Panc1 (cell line): ENCODE measurements at regions not wholly inside any gene's neighbourhood (a gene's known extent, or its start where the extent isn't known, plus 50 kb on each side); places are given as distances from the start of the nearest gene placed in this dataset.

Experiments used
- ATAC-seq: fragments of 200-7000 bp; cut with Tn5 transposase; 2 replicates; pipeline ENCODE4 v1.9.1; 2020; ENCODE audit warnings: mild to moderate bottlenecking, moderate library complexity
- BruUV-seq: library from RNA; stranded (reverse); fragments of 400-500 nt; replicated peaks from 2 replicates; lab custom pipeline; 2021; lab: Mats Ljungman, UMichigan
- CTCF ChIA-PET: fragments of 300-600 bp; sonication (Branson Sonifier 250); formaldehyde crosslinking; loops from one replicate; lab custom pipeline; 2022; ENCODE audit warnings: antibody characterized with exemption; lab: Charles Lee
- POLR2A ChIA-PET: fragments of 300-600 bp; sonication (Branson Sonifier 250); formaldehyde crosslinking; loops from one replicate; lab custom pipeline; 2022; ENCODE audit warnings: antibody characterized with exemption; lab: Charles Lee
- DNase-seq: peaks from one replicate; pipeline ENCODE4 v3.0.0-alpha.2; 2010; ENCODE audit warnings: low read depth, low spot score
- H3K27ac ChIP-seq: 2 replicates; pipeline ENCODE4 v1.5.1; 2011; ENCODE audit warnings: mild to moderate bottlenecking, low read length, inconsistent platforms
- H3K27me3 ChIP-seq: fragments of 200-500 bp; sonication (Bioruptor generic); 2 replicates; pipeline ENCODE4 v1.6.0; 2014; ENCODE audit warnings: low read length, inconsistent platforms; ENCODE audit not compliant: control insufficient read depth, insufficient read depth
- H3K36me3 ChIP-seq: fragments of 200-500 bp; sonication (Bioruptor generic); 2 replicates; pipeline ENCODE4 v1.5.1; 2014; ENCODE audit warnings: inconsistent platforms, mild to moderate bottlenecking, low read length, moderate library complexity; ENCODE audit not compliant: control insufficient read depth, insufficient read depth
- H3K4me1 ChIP-seq: 2 replicates; pipeline ENCODE4 v1.5.1; 2011; ENCODE audit warnings: inconsistent platforms, mild to moderate bottlenecking, low read length, moderate library complexity; ENCODE audit not compliant: control insufficient read depth, insufficient read depth
- H3K4me3 ChIP-seq, 2 experiments: 2 replicates each; pipeline ENCODE4 v1.5.1; 2011 to 2012; ENCODE audit warnings: low read depth in 2 of 2, low read length in 2 of 2, mild to moderate bottlenecking in 2 of 2, inconsistent platforms in 1 of 2, moderate library complexity in 1 of 2
- H3K9me3 ChIP-seq: fragments of 200-500 bp; sonication (Bioruptor generic); 2 replicates; pipeline ENCODE4 v1.5.1; 2014; ENCODE audit warnings: low read depth, mild to moderate bottlenecking, inconsistent platforms, low read length, moderate library complexity; ENCODE audit not compliant: control insufficient read depth, insufficient read depth
- POLR2AphosphoS5 ChIP-seq: IDR thresholded peaks from 2 replicates; pipeline ENCODE4 v1.6.1; 2012; ENCODE audit warnings: mild to moderate bottlenecking, low read depth, low read length, moderate library complexity
- SIN3A ChIP-seq: IDR thresholded peaks from 2 replicates; pipeline ENCODE4 v1.6.1; 2012; ENCODE audit warnings: low read depth, mild to moderate bottlenecking, low read length, moderate library complexity, borderline replicate concordance; ENCODE audit not compliant: insufficient read depth
- TCF7L2 ChIP-seq: IDR thresholded peaks from 2 replicates; pipeline ENCODE4 v1.6.1; 2011; ENCODE audit warnings: mild to moderate bottlenecking, low read depth, low read length, inconsistent platforms
- in situ Hi-C: cut with HindIII; loops from 2 replicates; pipeline ENCODE4 v1.10.0; 2016; ENCODE audit warnings: low sequenced_read_pairs, low pct_unique_long_range_greater_than_20kb
- intact Hi-C: fragments of 100-400 bp; cut with micrococcal nuclease; formaldehyde crosslinking; loops from one replicate; pipeline ENCODE4 v1.10.0; 2022; ENCODE audit not compliant: unreplicated experiment
- TF ChIP-seq, protein P1 (sequence below), 2 experiments: IDR thresholded peaks; 2 replicates each; pipeline ENCODE4 v1.6.1; 2011 to 2012; ENCODE audit warnings: low read depth in 2 of 2, control low read depth in 1 of 2, low read length in 1 of 2, mild to moderate bottlenecking in 1 of 2, moderate library complexity in 1 of 2; ENCODE audit not compliant: insufficient read depth in 1 of 2
- TF ChIP-seq, protein P2 (sequence below): fragments of 450-650 bp; IDR thresholded peaks from 2 replicates; pipeline ENCODE4 v1.5.1; 2017; ENCODE audit warnings: mild to moderate bottlenecking

DNA sequence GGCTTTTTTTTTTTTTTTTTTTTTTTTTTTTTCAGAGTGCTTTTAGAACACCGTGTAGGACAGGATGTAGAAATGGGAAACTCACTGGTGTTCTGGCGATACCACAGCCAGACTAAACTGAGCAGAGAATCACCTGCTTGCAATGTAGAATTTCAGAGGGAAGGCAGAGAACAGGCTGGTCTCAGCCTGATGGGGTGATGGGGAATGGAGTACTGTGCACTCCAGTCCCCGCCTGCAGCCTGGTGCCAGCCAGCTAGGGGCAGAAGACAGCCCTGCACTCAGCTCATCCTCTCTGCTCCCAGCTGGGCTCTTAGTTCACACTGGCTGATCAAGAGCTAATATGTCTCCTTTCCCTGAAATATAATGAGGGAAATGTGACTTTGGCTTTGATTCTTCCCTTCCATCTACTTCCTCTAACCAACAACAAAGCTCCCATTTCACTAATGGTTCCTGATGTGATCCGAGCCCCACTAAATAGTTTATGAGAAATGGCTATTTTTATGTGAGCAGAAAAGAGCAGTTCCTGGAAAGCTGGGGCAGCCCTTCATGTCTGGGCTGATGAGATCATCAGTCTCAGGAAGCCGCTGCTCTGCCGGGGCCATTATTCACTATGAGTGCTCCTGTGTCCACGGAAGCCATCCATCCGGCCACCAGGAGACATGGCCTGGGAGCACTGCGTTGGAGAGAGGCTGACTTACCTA, 209.7 kb downstream of the GADD45G start:
- POLR2A ChIA-PET = no interaction called here
- intact Hi-C loops (no loop called here), in situ Hi-C loops (no loop called here)
- Histone ChIP-seq H3K27me3 (no peaks in the 10 kb centered on the region), H3K4me3 (no peak overlapping the region), H3K36me3 (no peaks in the 10 kb centered on the region), H3K4me1 (no peaks in the 10 kb centered on the region), H3K9me3 (no peaks in the 10 kb centered on the region), H3K27ac (no peak overlapping the region)
- TF ChIP-seq, protein P1, sequence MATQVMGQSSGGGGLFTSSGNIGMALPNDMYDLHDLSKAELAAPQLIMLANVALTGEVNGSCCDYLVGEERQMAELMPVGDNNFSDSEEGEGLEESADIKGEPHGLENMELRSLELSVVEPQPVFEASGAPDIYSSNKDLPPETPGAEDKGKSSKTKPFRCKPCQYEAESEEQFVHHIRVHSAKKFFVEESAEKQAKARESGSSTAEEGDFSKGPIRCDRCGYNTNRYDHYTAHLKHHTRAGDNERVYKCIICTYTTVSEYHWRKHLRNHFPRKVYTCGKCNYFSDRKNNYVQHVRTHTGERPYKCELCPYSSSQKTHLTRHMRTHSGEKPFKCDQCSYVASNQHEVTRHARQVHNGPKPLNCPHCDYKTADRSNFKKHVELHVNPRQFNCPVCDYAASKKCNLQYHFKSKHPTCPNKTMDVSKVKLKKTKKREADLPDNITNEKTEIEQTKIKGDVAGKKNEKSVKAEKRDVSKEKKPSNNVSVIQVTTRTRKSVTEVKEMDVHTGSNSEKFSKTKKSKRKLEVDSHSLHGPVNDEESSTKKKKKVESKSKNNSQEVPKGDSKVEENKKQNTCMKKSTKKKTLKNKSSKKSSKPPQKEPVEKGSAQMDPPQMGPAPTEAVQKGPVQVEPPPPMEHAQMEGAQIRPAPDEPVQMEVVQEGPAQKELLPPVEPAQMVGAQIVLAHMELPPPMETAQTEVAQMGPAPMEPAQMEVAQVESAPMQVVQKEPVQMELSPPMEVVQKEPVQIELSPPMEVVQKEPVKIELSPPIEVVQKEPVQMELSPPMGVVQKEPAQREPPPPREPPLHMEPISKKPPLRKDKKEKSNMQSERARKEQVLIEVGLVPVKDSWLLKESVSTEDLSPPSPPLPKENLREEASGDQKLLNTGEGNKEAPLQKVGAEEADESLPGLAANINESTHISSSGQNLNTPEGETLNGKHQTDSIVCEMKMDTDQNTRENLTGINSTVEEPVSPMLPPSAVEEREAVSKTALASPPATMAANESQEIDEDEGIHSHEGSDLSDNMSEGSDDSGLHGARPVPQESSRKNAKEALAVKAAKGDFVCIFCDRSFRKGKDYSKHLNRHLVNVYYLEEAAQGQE (IDR thresholded peaks at IDR 0.05; ENCODE audit: insufficient read depth in 1 of 2, low read depth in 2 of 2, low read length in 1 of 2) = no peak
- TF ChIP-seq, protein P2, sequence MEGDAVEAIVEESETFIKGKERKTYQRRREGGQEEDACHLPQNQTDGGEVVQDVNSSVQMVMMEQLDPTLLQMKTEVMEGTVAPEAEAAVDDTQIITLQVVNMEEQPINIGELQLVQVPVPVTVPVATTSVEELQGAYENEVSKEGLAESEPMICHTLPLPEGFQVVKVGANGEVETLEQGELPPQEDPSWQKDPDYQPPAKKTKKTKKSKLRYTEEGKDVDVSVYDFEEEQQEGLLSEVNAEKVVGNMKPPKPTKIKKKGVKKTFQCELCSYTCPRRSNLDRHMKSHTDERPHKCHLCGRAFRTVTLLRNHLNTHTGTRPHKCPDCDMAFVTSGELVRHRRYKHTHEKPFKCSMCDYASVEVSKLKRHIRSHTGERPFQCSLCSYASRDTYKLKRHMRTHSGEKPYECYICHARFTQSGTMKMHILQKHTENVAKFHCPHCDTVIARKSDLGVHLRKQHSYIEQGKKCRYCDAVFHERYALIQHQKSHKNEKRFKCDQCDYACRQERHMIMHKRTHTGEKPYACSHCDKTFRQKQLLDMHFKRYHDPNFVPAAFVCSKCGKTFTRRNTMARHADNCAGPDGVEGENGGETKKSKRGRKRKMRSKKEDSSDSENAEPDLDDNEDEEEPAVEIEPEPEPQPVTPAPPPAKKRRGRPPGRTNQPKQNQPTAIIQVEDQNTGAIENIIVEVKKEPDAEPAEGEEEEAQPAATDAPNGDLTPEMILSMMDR = no peak
- TF ChIP-seq SIN3A (no peak), TCF7L2 (no peak), POLR2AphosphoS5 (no peak)
- CTCF ChIA-PET = interaction anchor here (0.6 kb wide), 1 partner anchor 279 kb away, joined by 3 read pairs; no protein-coding TSS in a partner anchor
- BruUV-seq = no TSS peak
- DNase-seq (no peak), ATAC-seq (no peak)

DNA sequence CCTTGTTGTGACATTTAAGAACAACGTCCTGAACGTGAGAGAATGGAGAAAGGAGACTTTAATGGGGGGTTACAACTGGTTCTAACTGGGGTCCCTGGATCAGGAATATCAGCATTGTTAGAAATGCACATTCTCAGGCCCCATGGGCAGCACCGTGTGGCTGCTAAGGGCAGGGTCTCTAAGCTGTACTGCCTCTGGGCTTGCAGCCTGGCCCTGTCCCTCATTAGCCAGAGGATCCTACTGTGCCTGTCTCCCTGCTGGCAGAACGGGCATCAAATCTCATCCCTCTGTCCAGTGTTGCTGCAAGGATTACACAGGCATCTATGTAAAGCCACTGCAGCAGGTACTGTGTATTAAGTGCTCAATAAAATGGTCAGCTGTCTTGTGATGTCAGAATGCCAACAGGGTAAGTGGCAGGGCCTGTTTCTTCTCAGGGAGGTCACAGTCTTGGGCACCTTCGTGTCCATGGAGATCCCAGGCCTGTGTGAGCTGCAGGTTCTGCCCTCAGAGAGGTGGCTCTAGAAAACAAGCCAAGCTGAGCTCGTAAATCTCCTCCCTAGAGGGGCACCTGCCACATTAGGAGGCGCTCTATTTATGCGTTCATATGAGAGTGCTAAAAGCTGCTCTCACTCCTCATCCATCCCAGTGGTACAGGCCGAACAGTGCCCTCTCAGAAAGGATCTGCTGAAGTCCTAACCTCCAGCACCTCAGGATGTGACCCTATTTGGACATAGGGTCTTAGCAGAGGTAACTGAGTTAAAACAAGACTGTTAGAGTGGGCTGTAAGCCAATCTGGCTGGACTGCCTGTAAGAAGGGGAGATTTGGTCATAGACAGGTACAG, 210.5 kb downstream of the GADD45G start:
- DNase-seq (no peak), ATAC-seq (no peak)
- H3K4me1 ChIP-seq = no peaks in the 10 kb centered on the region
- ChIA-PET CTCF (no interaction called here), POLR2A (no interaction called here)
- in situ Hi-C loops = no loop called here
- H3K9me3 ChIP-seq = no peaks in the 10 kb centered on the region
- H3K36me3 ChIP-seq = no peaks in the 10 kb centered on the region
- no peak overlapping the region for H3K4me3 ChIP-seq
- no TSS peak for BruUV-seq
- no peak overlapping the region for H3K27ac ChIP-seq
- TF ChIP-seq TCF7L2 (no peak), POLR2AphosphoS5 (no peak), SIN3A (no peak)
- TF ChIP-seq, protein P2 = no peak
- TF ChIP-seq, protein P1 (IDR thresholded peaks at IDR 0.05; ENCODE audit: insufficient read depth in 1 of 2, low read depth in 2 of 2, low read length in 1 of 2) = no peak
- H3K27me3 ChIP-seq = no peaks in the 10 kb centered on the region
- intact Hi-C loops = no loop called here
